ENCODE measurements at regions not wholly inside any gene's neighbourhood (a gene's known extent, or its start where the extent isn't known, plus 50 kb on each side); places are given as distances from the start of the nearest gene placed in this dataset.

DNA sequence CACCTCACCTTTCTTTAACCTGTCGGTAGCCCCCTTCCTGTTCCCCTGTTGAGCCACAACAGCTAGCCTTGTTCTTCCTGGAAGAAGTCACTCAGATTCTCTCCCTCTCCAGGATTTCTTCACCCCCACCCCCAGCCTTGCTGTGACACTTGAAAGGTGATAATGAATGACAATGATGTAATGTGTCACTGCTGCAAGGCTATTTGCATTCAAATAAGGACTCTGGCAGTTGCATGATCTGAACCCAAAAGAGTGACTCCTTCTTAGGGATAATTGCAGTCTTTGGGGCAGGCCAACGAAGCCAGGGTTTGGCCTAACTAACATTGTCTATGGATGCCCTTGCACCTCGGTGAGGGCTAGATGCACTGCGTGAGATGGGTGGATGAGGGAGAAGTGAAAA, 154.4 kb upstream of the CLINT1 start:
- DNase-seq (ENCODE audit: low spot score in 2 of 2) (no peak), ATAC-seq (ENCODE audit: low read depth) (no peak)
- no peak overlapping the region for H3K27ac Mint-ChIP-seq
- H3K4me1 Mint-ChIP-seq, result no peaks in the 10 kb centered on the region
- no peaks in the 10 kb centered on the region for H3K36me3 Mint-ChIP-seq
- H3K27me3 Mint-ChIP-seq, result peaks cover 11% of the 10 kb centered on the region
- no peaks in the 10 kb centered on the region for H3K9me3 Mint-ChIP-seq
- H3K4me3 Mint-ChIP-seq, result no peak overlapping the region

DNA sequence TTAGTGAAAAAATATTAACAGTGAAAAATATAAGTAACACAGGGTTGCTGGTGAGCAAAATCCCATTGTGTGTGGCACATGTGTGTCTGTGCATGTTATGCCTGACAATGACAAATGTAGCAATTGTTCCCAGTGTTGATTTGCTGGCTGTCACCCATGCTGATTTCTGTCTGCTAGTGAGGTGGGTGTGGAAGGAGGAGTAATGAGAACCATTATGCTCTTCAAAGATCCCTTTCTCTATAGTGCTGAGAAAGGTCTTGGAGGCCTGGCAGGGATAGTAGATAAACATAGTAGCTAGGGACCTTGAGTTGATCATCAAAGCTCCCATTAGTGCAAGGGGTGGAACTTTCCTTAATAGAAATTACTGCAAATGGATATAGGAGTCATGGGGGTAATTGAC, 152.5 kb upstream of the CLINT1 start:
- H3K4me1 Mint-ChIP-seq, result no peaks in the 10 kb centered on the region
- ATAC-seq (ENCODE audit: low read depth) (no peak), DNase-seq (ENCODE audit: low spot score in 2 of 2) (no peak)
- no peaks in the 10 kb centered on the region for H3K36me3 Mint-ChIP-seq
- H3K27me3 Mint-ChIP-seq, result peaks cover 8% of the 10 kb centered on the region
- H3K9me3 Mint-ChIP-seq, result no peaks in the 10 kb centered on the region
- H3K4me3 Mint-ChIP-seq, result no peak overlapping the region
- H3K27ac Mint-ChIP-seq, result no peak overlapping the region

DNA sequence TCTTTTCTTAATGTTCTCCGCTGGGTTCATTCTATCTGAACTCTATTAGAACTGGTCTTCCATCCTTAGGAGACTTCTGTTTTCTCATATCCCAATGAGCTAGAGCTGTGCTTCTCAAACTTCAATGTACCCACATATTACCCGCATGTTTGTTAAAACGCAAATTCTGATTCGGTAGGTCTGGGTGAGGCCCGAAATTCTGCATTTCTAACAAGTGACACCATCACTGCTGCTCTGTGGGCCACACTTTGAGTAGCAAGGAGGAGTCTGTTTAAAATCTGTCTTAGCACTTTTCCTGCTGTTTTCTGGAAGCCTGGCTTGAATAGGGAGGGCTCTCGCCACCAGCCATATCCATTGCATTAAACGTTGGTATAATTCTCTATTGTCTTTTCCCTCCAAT, 151.9 kb upstream of the CLINT1 start:
- Mint-ChIP-seq H3K4me1 (no peaks in the 10 kb centered on the region), H3K36me3 (no peaks in the 10 kb centered on the region), H3K27me3 (peaks cover 8% of the 10 kb centered on the region), H3K9me3 (no peaks in the 10 kb centered on the region), H3K4me3 (no peak overlapping the region), H3K27ac (no peak overlapping the region)
- ATAC-seq (ENCODE audit: low read depth) (no peak), DNase-seq (ENCODE audit: low spot score in 2 of 2) (no peak)

DNA sequence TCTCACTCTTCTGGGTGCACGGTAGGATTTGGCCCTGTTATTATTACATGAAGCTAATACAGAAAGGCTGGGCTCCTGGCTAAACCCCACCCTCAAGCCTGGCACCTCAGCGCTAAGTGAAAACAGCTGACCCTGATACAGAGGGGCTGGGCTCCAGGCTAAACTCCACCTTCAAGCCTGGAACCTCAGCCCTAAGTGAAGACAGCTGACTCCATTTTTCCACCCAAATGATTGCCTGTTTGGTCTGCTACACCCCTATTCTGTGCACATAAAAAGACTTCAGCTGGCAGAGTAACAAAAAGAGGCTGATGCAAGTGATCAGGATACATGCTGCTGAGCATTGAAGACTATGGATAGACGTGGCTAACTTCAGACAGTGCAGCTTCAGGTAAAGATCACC, 148.4 kb upstream of the CLINT1 start:
- ATAC-seq (ENCODE audit: low read depth), result no peak
- Mint-ChIP-seq H3K27ac (no peak overlapping the region), H3K4me3 (no peak overlapping the region), H3K36me3 (no peaks in the 10 kb centered on the region), H3K4me1 (no peaks in the 10 kb centered on the region), H3K9me3 (no peaks in the 10 kb centered on the region), H3K27me3 (peaks cover 10% of the 10 kb centered on the region)
- no peak for DNase-seq (ENCODE audit: low spot score in 2 of 2)

DNA sequence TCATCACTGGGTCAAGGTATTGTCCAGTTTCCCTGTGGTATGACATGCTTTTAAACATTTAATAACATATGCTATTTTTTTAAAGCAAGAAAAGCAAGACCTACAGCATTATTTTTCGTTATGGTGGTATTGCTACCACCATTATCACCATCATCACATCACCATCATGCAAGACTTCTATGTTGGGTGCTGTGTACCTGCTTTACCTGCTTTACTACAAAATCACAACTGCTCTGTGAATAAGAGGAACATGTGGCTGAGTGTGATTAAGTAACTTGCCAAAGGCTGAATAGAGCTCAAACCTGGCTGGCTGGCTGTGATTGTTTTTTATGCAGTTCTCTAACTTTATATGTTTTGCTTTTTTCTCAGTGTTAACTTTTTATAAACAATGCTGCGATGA, 140.8 kb upstream of the CLINT1 start:
- Mint-ChIP-seq H3K36me3 (no peaks in the 10 kb centered on the region), H3K27ac (no peak overlapping the region), H3K4me3 (no peak overlapping the region), H3K4me1 (no peaks in the 10 kb centered on the region), H3K27me3 (peaks cover 2% of the 10 kb centered on the region), H3K9me3 (no peaks in the 10 kb centered on the region)
- DNase-seq (ENCODE audit: low spot score in 2 of 2) (no peak), ATAC-seq (ENCODE audit: low read depth) (no peak)

DNA sequence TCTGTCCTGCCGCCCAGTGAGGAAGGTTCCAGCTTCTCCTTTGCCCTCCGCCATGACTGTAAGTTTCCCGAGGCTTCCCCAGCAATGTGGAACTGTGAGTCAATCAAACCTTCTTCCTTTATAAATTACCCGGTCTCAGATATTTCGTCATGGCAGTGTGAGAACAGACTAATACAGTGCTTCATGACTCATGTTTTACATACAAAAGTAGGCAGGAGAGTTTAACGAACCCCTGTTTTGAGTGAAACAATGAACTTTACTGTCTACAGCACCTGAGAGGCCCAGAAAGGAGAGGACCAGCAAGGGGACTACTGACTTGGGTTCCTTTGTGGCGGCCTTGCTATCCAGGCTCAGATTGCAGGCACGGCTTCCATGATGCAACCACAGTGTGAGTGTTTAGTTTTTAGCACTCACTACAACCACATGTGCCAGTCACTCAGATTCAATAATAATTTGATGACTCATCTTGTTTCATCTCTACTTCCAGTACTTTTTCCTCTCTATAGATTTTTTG, 139.1 kb upstream of the CLINT1 start:
- no peak overlapping the region for H3K4me3 Mint-ChIP-seq
- H3K27ac Mint-ChIP-seq, result no peak overlapping the region
- H3K36me3 Mint-ChIP-seq, result no peaks in the 10 kb centered on the region
- peaks cover 3% of the 10 kb centered on the region for H3K27me3 Mint-ChIP-seq
- H3K9me3 Mint-ChIP-seq, result no peaks in the 10 kb centered on the region
- H3K4me1 Mint-ChIP-seq, result peaks cover 4% of the 10 kb centered on the region
- ATAC-seq (ENCODE audit: low read depth) (no peak), DNase-seq (ENCODE audit: low spot score in 2 of 2) (no peak)

DNA sequence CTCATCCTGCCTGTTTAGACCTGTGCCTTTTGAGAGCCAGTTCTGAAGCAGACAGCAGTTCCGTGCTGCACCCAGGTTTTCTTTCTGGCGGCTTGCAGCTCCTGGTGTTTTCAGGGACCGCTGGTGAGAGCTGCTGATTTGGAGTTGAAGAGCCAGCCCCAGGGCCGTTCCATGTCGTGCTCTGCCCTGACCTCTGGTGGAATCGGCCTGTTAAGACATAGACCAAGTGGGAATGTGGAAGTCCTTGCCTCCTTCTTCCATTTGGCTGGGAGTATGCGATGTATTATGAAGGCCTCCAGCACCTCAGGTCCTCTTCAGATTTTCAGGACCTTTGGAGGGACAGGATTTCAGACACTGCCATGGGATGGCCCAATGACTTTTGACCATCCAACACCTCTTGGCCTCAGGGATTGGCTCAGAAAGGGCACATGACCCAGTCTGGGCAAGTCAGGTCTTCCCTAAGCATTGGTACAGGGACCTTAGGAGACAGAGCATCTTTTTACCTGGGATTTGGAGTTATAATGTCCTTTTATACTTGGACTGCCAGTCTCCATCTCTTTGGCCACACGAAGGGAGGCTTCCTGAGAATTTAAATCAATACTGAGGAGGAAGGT, 136.1 kb upstream of the CLINT1 start:
- no peak overlapping the region for H3K27ac Mint-ChIP-seq
- peak; percentile 18 to 32 for DNase-seq (ENCODE audit: low spot score in 2 of 2)
- H3K4me3 Mint-ChIP-seq, result no peak overlapping the region
- H3K4me1 Mint-ChIP-seq, result peaks cover 4% of the 10 kb centered on the region
- ATAC-seq (ENCODE audit: low read depth), result peak; percentile 86
- peaks cover 1% of the 10 kb centered on the region for H3K27me3 Mint-ChIP-seq
- H3K36me3 Mint-ChIP-seq, result no peaks in the 10 kb centered on the region
- H3K9me3 Mint-ChIP-seq, result no peaks in the 10 kb centered on the region

DNA sequence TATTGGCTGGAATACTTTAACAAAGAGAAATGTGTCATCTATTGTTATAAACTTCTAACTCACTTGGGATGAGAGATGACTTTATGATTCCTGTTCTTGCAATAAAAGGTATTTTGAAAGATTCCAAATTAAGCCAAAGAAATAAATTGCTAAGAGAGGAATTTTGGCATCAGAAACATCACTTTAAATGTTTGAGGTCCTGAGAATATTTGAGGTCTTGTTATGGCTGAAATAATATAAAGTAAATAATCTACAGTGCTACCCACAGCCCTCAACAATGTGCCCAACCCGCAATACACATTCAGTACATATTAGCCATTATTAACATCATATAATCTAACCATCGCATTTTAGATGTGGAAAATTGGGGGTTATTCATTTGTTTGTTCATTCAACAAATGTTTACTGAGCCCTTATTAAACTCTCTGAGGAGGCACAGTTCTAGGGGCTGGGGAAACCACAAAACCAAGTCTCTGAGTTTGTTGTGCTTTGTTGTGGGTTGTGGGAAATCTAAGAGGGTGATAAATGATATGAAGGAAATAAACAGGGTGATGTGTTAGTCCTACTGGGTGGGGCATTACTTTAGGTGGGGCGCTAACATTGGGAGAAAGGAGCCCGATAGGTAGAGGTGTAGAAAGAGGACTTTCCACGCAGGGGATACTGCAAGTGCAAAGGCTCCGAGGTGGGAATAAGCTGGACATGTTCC, 135.2 kb upstream of the CLINT1 start:
- Mint-ChIP-seq H3K36me3 (no peaks in the 10 kb centered on the region), H3K9me3 (no peaks in the 10 kb centered on the region), H3K27ac (no peak overlapping the region), H3K4me1 (peaks cover 4% of the 10 kb centered on the region), H3K4me3 (no peak overlapping the region), H3K27me3 (peaks cover 4% of the 10 kb centered on the region)
- DNase-seq (ENCODE audit: low spot score in 2 of 2) (no peak), ATAC-seq (ENCODE audit: low read depth) (no peak)

DNA sequence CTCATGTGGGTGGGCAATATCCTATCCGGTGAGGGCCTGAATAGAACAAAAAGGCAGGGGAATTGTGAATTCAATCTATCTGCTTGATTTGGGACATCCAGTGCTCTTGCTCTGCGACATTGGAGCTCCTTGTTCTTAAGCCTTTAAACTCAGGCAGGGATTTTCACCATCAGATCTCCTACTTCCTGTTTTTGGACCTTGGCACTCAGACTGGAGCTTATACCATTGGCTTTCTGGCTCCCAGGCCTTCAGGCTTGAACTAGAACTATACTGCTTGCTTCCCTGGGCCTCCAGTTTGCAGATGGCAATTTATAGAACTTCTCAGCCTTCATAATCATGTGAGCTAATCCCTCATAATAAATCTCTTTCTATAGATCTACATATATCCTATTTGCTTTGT, 134.3 kb upstream of the CLINT1 start:
- no peak for ATAC-seq (ENCODE audit: low read depth)
- Mint-ChIP-seq H3K36me3 (no peaks in the 10 kb centered on the region), H3K4me3 (no peak overlapping the region), H3K4me1 (peaks cover 4% of the 10 kb centered on the region), H3K9me3 (no peaks in the 10 kb centered on the region), H3K27me3 (peaks cover 4% of the 10 kb centered on the region), H3K27ac (no peak overlapping the region)
- no peak for DNase-seq (ENCODE audit: low spot score in 2 of 2)

DNA sequence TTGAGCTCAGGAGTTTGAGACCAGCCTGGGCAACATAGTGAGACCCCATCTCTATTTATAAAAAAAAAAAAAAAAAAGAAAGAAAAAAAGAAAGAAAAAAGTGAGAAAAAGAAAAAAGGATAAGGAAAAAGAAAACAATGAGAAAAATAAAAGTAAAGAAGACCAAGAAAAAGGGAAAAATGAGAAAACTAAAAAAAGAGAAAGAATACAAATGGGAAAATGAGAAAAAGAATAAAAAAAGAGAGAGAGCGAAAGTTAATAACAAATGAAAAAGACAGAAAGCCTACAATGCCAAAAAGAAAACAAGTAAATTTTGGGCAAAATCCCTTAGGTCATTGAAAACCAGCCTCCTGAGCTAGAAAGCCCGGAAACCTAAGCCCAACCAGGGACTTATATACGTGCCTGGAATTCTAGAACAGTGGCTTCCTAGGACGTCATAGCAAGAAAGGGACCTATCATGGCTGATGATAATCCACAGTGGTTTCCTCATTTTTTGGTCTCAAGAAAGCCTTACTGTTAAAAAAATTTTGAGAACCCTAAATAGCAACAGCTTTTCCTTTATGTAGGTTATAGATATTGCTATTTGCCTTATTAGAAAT, 131.7 kb upstream of the CLINT1 start:
- DNase-seq (ENCODE audit: low spot score in 2 of 2), result no peak
- Mint-ChIP-seq H3K36me3 (no peaks in the 10 kb centered on the region), H3K27me3 (peaks cover 6% of the 10 kb centered on the region)

DNA sequence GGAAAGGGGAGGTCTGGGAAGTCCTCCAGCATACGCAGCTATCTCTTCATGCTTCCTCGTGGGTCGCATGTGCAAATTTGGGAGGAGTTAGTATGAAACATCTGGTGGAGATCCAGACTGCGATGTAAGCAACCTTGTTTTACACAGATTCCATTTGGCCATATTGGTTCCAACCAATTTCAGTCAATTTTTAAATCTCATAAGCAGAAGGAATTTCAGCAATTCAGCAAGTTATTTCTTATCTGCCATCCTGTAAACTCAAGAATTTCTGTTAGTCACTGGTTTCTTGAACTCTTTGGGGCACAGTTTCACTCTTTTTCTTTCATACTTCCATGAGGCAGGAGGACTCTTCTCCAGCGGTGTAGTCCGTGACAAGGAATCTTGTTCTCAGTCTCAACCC, 130.4 kb upstream of the CLINT1 start:
- Mint-ChIP-seq H3K4me1 (peaks cover 1% of the 10 kb centered on the region), H3K27me3 (peaks cover 5% of the 10 kb centered on the region), H3K4me3 (no peak overlapping the region), H3K36me3 (no peaks in the 10 kb centered on the region), H3K27ac (no peak overlapping the region), H3K9me3 (no peaks in the 10 kb centered on the region)
- no peak for ATAC-seq (ENCODE audit: low read depth)
- no peak for DNase-seq (ENCODE audit: low spot score in 2 of 2)

More for the DNA sequence above, 131.7 kb upstream of the CLINT1 start:
- Mint-ChIP-seq H3K4me1 (peaks cover 4% of the 10 kb centered on the region), H3K9me3 (no peaks in the 10 kb centered on the region), H3K4me3 (no peak overlapping the region), H3K27ac (no peak overlapping the region)
- no peak for ATAC-seq (ENCODE audit: low read depth)

DNA sequence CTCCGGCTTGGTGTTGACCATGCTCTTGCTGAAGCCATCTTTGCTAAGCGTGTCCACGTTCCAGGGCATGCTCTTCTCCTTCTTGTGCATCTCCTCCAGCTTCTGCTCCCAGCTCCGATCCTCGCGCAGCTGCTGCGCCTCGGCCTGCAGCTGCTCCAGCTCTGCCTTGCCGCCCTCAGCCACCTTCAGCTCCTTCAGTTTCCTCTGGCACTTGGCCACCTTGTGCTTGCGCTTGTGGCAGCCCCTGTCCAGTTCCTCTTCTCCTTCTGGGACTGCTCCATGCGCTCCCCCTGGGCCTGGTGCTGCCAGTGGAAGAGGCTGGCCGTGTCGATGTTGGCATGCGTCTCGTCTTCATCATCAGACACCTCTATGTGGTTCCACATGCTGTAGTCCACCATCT, 128.3 kb upstream of the CLINT1 start:
- Mint-ChIP-seq H3K36me3 (peaks cover 1% of the 10 kb centered on the region), H3K4me3 (no peak overlapping the region), H3K27ac (no peak overlapping the region), H3K4me1 (no peaks in the 10 kb centered on the region), H3K9me3 (peaks cover 2% of the 10 kb centered on the region), H3K27me3 (peaks cover 10% of the 10 kb centered on the region)
- DNase-seq (ENCODE audit: low spot score in 2 of 2) (no peak), ATAC-seq (ENCODE audit: low read depth) (no peak)

DNA sequence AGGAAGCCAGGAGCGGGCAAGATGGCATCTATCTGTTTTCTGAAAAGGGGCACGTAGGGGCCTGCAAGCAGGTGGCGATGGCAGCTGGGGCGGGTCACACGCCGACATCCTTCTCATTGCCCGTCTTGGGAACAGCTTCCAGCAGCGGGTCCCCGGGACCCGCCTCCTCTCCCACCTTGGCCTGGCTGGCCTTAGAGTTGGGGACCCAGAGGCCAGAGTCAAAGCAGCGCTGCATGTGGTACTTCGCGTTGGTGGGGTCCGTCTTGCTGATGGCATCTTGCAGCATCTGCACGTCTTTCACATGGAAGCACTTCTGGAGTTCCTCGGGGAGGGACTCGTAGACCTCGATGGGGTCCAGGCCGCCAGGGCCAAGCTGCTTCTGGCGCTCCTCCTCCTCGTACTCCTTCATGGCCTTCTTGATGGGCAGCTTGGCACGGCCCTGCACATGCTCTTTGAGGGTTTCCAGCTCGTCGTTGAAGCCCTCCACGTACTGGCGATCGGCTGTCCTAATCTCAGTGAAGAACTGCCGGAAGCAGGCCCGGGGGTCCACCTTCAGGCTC, 127.6 kb upstream of the CLINT1 start:
- H3K9me3 Mint-ChIP-seq, result peaks cover 2% of the 10 kb centered on the region
- H3K36me3 Mint-ChIP-seq, result peaks cover 2% of the 10 kb centered on the region
- peaks cover 10% of the 10 kb centered on the region for H3K27me3 Mint-ChIP-seq
- DNase-seq (ENCODE audit: low spot score in 2 of 2), result no peak
- ATAC-seq (ENCODE audit: low read depth), result no peak
- no peaks in the 10 kb centered on the region for H3K4me1 Mint-ChIP-seq
- no peak overlapping the region for H3K27ac Mint-ChIP-seq
- no peak overlapping the region for H3K4me3 Mint-ChIP-seq

DNA sequence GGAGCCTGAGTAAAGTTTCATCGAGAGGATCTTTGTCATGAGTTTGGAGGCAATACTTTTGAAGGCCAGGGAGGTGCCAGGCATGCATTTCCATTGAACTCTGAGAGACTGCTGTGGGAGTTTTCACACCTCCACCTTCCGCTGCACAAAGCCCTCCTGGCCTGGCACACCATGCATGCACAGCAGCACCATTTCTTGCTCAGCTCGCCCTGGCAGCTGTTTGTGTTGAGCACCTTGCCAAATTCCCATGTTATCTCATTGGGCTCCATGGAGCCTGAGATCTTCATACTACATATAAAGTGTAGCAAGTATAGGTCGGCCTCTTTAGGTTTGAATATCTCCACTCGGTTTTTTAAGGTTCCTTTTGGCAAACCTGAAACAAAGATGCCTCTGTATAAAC, 125.7 kb upstream of the CLINT1 start:
- Mint-ChIP-seq H3K9me3 (peaks cover 2% of the 10 kb centered on the region), H3K4me1 (no peaks in the 10 kb centered on the region), H3K36me3 (peaks cover 2% of the 10 kb centered on the region), H3K27me3 (peaks cover 8% of the 10 kb centered on the region), H3K4me3 (no peak overlapping the region), H3K27ac (no peak overlapping the region)
- no peak for ATAC-seq (ENCODE audit: low read depth)
- no peak for DNase-seq (ENCODE audit: low spot score in 2 of 2)
